ENCODE measurements at regions not wholly inside any gene's neighbourhood (a gene's known extent, or its start where the extent isn't known, plus 50 kb on each side); places are given as distances from the start of the nearest gene placed in this dataset.

DNA sequence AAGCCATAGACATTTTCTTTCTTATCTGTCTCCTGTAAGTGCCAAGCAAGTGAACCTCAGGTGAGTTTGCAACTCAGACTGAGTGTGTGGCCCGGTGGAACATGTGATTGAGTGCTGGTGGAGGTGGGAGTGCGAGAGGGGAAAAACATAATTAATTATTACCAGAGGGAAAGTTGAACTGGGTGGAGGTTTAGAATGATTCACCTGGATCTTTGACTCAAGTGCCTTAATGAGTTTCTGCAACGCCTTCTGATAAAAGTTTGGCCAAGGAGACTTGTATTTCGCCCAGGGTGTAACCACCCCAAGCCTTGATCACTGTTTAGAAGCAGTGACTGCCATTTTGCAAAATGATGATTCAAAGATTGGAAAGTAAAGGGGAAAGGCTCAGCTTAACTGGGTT lies 513.9 kb downstream of the GATA3 start:
- H3K27me3 ChIP-seq (ENCODE audit: insufficient read depth, insufficient read length): no peaks in the 10 kb centered on the region
- no peak overlapping the region for H3K4me3 ChIP-seq (ENCODE audit: insufficient read length, low read depth)
- no peak for DNase-seq (ENCODE audit: low read depth, low spot score)
- TF ChIP-seq SUZ12 (IDR thresholded peaks at IDR 0.05; ENCODE audit: extremely low read depth, insufficient read depth, insufficient read length) (no peak), ZNF274 (IDR thresholded peaks at IDR 0.05; ENCODE audit: low read depth, low read length) (no peak), YY1 (IDR thresholded peaks at IDR 0.05; ENCODE audit: insufficient read depth, insufficient read length) (no peak)
- no peaks in the 10 kb centered on the region for H3K36me3 ChIP-seq (ENCODE audit: insufficient read depth, insufficient read length, low read length)
- H3K9me3 ChIP-seq (ENCODE audit: insufficient read depth, low read length): no peaks in the 10 kb centered on the region
- no peak overlapping the region for H3K9ac ChIP-seq (ENCODE audit: insufficient read length, low read depth)
- H3K4me1 ChIP-seq (ENCODE audit: insufficient read depth, insufficient read length): no peaks in the 10 kb centered on the region

- no peak overlapping the region for H3K4me3 ChIP-seq (ENCODE audit: insufficient read length, low read depth)
- no peaks in the 10 kb centered on the region for H3K4me1 ChIP-seq (ENCODE audit: insufficient read depth, insufficient read length)
- H3K36me3 ChIP-seq (ENCODE audit: insufficient read depth, insufficient read length, low read length): no peaks in the 10 kb centered on the region
- no peaks in the 10 kb centered on the region for H3K9me3 ChIP-seq (ENCODE audit: insufficient read depth, low read length)
- no peak overlapping the region for H3K9ac ChIP-seq (ENCODE audit: insufficient read length, low read depth)
- no peak for TF ChIP-seq YY1 (IDR thresholded peaks at IDR 0.05; ENCODE audit: insufficient read depth, insufficient read length)
- no peak for TF ChIP-seq SUZ12 (IDR thresholded peaks at IDR 0.05; ENCODE audit: extremely low read depth, insufficient read depth, insufficient read length)
- no peak for TF ChIP-seq ZNF274 (IDR thresholded peaks at IDR 0.05; ENCODE audit: low read depth, low read length)
- H3K27me3 ChIP-seq (ENCODE audit: insufficient read depth, insufficient read length): no peaks in the 10 kb centered on the region
- no peak for DNase-seq (ENCODE audit: low read depth, low spot score)
These were observed 521.1 kb downstream of the GATA3 start for GRCh38 chr10:8575620-8576019.

GRCh38 chr10:8576281-8576680 lies 521.8 kb downstream of the GATA3 start:
- no peak for TF ChIP-seq YY1 (IDR thresholded peaks at IDR 0.05; ENCODE audit: insufficient read depth, insufficient read length)
- no peak for TF ChIP-seq ZNF274 (IDR thresholded peaks at IDR 0.05; ENCODE audit: low read depth, low read length)
- no peak for TF ChIP-seq SUZ12 (IDR thresholded peaks at IDR 0.05; ENCODE audit: extremely low read depth, insufficient read depth, insufficient read length)
- Histone ChIP-seq H3K27me3 (ENCODE audit: insufficient read depth, insufficient read length) (no peaks in the 10 kb centered on the region), H3K36me3 (ENCODE audit: insufficient read depth, insufficient read length, low read length) (no peaks in the 10 kb centered on the region), H3K4me3 (ENCODE audit: insufficient read length, low read depth) (no peak overlapping the region), H3K9ac (ENCODE audit: insufficient read length, low read depth) (no peak overlapping the region), H3K9me3 (ENCODE audit: insufficient read depth, low read length) (no peaks in the 10 kb centered on the region), H3K4me1 (ENCODE audit: insufficient read depth, insufficient read length) (no peaks in the 10 kb centered on the region)
- no peak for DNase-seq (ENCODE audit: low read depth, low spot score)

GRCh38 chr10:8576911-8577310 lies 522.4 kb downstream of the GATA3 start:
- H3K36me3 ChIP-seq (ENCODE audit: insufficient read depth, insufficient read length, low read length): no peaks in the 10 kb centered on the region
- no peak overlapping the region for H3K9ac ChIP-seq (ENCODE audit: insufficient read length, low read depth)
- H3K9me3 ChIP-seq (ENCODE audit: insufficient read depth, low read length): no peaks in the 10 kb centered on the region
- no peaks in the 10 kb centered on the region for H3K4me1 ChIP-seq (ENCODE audit: insufficient read depth, insufficient read length)
- DNase-seq (ENCODE audit: low read depth, low spot score): no peak
- no peak for TF ChIP-seq YY1 (IDR thresholded peaks at IDR 0.05; ENCODE audit: insufficient read depth, insufficient read length)
- TF ChIP-seq ZNF274 (IDR thresholded peaks at IDR 0.05; ENCODE audit: low read depth, low read length): no peak
- TF ChIP-seq SUZ12 (IDR thresholded peaks at IDR 0.05; ENCODE audit: extremely low read depth, insufficient read depth, insufficient read length): no peak
- no peak overlapping the region for H3K4me3 ChIP-seq (ENCODE audit: insufficient read length, low read depth)
- H3K27me3 ChIP-seq (ENCODE audit: insufficient read depth, insufficient read length): no peaks in the 10 kb centered on the region

- Histone ChIP-seq H3K9ac (ENCODE audit: insufficient read length, low read depth) (no peak overlapping the region), H3K4me1 (ENCODE audit: insufficient read depth, insufficient read length) (no peaks in the 10 kb centered on the region), H3K36me3 (ENCODE audit: insufficient read depth, insufficient read length, low read length) (no peaks in the 10 kb centered on the region), H3K4me3 (ENCODE audit: insufficient read length, low read depth) (no peak overlapping the region), H3K9me3 (ENCODE audit: insufficient read depth, low read length) (no peaks in the 10 kb centered on the region), H3K27me3 (ENCODE audit: insufficient read depth, insufficient read length) (no peaks in the 10 kb centered on the region)
- DNase-seq (ENCODE audit: low read depth, low spot score): no peak
- TF ChIP-seq YY1 (IDR thresholded peaks at IDR 0.05; ENCODE audit: insufficient read depth, insufficient read length) (no peak), SUZ12 (IDR thresholded peaks at IDR 0.05; ENCODE audit: extremely low read depth, insufficient read depth, insufficient read length) (no peak), ZNF274 (IDR thresholded peaks at IDR 0.05; ENCODE audit: low read depth, low read length) (no peak)
These were observed 523.2 kb downstream of the GATA3 start for GRCh38 chr10:8577686-8578085.

DNA sequence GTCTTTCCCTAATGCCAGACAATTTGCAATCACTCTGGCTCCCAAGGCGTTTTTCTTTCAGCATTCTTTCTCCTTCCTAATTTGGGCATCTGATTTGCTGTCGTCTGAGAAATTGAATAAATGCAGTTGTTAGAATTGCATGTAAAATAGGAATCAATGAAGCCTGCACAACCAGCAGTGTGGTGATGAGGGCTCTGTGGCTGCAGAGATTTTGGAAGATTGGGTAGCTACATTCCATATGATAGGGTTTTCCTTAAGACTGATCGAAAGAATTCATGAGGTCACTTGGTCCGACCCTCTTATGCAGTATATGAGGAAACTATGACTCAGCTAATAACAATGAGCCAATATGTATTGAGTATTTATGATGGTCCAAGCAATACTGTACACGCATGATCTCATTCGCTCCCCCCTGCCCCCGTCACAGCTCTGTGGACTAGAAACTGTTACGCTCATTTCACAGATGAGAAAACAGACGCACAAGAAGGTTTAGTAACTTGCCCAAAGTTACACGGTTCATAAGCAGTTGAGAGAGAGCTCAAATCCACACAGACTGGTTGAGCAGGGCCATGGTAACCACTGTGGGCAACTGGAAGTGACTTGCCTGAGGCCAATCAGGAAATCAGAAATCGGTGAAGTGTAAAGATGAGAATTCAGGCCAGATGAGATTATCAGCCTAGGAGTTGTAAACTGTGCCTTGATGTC lies 527.2 kb downstream of the GATA3 start:
- Histone ChIP-seq H3K9ac (ENCODE audit: insufficient read length, low read depth) (no peak overlapping the region), H3K27me3 (ENCODE audit: insufficient read depth, insufficient read length) (no peaks in the 10 kb centered on the region), H3K4me1 (ENCODE audit: insufficient read depth, insufficient read length) (no peaks in the 10 kb centered on the region), H3K36me3 (ENCODE audit: insufficient read depth, insufficient read length, low read length) (no peaks in the 10 kb centered on the region), H3K4me3 (ENCODE audit: insufficient read length, low read depth) (no peak overlapping the region), H3K9me3 (ENCODE audit: insufficient read depth, low read length) (no peaks in the 10 kb centered on the region)
- no peak for TF ChIP-seq SUZ12 (IDR thresholded peaks at IDR 0.05; ENCODE audit: extremely low read depth, insufficient read depth, insufficient read length)
- no peak for TF ChIP-seq ZNF274 (IDR thresholded peaks at IDR 0.05; ENCODE audit: low read depth, low read length)
- no peak for TF ChIP-seq YY1 (IDR thresholded peaks at IDR 0.05; ENCODE audit: insufficient read depth, insufficient read length)
- DNase-seq (ENCODE audit: low read depth, low spot score): no peak

DNA sequence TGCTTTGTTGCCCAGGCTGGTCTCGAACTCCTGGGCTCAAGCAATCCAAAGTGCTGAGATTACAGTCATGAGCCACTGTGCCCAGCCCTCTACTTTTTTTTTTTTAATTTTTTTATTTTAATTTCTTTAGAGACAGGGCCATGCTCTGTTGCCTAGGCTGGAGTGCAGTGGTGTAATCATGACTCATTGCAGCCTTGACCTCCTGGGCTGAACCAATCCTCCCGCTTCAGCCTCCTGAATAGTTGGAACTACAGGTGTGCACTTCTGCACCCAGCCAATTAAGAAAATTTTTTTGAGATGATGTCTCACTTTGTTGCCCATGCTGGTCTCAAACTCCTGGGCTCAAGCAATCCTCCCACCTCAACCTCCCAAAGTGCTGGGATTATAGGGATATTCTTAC lies 528.6 kb downstream of the GATA3 start:
- no peak overlapping the region for H3K9ac ChIP-seq (ENCODE audit: insufficient read length, low read depth)
- no peak for DNase-seq (ENCODE audit: low read depth, low spot score)
- H3K9me3 ChIP-seq (ENCODE audit: insufficient read depth, low read length): no peaks in the 10 kb centered on the region
- no peak overlapping the region for H3K4me3 ChIP-seq (ENCODE audit: insufficient read length, low read depth)
- H3K27me3 ChIP-seq (ENCODE audit: insufficient read depth, insufficient read length): no peaks in the 10 kb centered on the region
- no peaks in the 10 kb centered on the region for H3K36me3 ChIP-seq (ENCODE audit: insufficient read depth, insufficient read length, low read length)
- H3K4me1 ChIP-seq (ENCODE audit: insufficient read depth, insufficient read length): no peaks in the 10 kb centered on the region
- TF ChIP-seq YY1 (IDR thresholded peaks at IDR 0.05; ENCODE audit: insufficient read depth, insufficient read length) (no peak), SUZ12 (IDR thresholded peaks at IDR 0.05; ENCODE audit: extremely low read depth, insufficient read depth, insufficient read length) (no peak), ZNF274 (IDR thresholded peaks at IDR 0.05; ENCODE audit: low read depth, low read length) (no peak)
